Smooth muscle cell of the brain vasculature (primary cell): ENCODE measurements at regions not wholly inside any gene's neighbourhood (a gene's known extent, or its start where the extent isn't known, plus 50 kb on each side); places are given as distances from the start of the nearest gene placed in this dataset.
"Not testable (repeated sequence)": the region's sequence is repeated elsewhere in the genome, so short reads cannot be mapped to it uniquely, and the experiment has no call there.

Experiments
- DNase-seq: peaks from one replicate; pipeline ENCODE4 v3.0.0-alpha.2; 2012; ENCODE audit warnings: low read depth, low spot score

- no peak for DNase-seq
Observed at GRCh38 chr16:48057048-48057447, 98.7 kb downstream of the ABCC12 start.

- peak; percentile 29 for DNase-seq
Observed at GRCh38 chr16:48054881-48055601, 100.8 kb downstream of the ABCC12 start.

DNA sequence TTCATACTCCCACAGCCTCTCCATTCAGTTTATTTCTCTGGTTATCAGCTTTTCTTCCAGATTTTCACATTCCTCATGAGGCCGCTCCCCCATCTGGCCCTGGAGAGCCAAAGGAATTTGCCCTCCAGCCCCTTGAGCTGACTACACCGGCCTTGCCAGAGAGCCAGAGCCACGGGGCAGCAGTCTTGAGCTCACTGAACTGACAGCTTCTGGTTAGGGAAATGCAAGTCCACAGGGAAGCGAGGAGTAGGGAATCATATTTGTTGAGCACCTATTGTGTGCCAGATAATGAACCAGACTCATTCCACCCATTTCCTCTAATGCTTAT, 102.4 kb downstream of the ABCC12 start:
- peak; percentile 26 for DNase-seq

DNA sequence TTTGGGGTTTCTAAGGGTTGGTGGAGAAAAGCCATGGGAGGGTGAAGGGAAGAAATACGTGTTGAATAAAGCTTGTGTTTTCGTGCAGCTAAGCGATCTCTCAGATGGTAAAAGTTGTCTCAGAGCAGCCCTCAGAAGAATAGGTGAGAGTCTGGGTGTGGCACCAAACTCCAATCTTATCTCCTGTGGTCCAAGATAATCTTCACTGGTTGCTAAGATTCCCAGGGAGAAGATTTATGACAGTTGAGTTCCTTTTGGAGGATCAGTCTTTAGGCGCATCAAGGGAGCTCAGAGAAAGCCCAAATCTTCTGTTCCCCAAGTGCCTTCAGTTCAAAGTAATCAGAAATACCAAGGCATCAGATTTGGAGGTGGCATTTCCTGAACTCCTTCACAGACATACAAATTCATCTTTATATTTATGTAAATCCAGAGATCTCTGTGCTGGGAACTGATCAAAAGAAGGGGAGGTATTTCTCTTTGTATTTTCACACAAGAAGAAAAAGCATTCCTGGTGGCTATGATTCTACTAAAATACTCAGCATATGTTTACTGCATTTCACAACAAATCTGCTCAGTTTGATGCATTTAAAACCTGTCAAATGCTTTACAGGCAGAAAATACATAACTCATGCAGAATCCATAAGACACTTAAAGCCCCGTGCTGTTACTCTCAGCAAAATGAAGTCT, 102.9 kb downstream of the ABCC12 start:
- DNase-seq = no peak

DNA sequence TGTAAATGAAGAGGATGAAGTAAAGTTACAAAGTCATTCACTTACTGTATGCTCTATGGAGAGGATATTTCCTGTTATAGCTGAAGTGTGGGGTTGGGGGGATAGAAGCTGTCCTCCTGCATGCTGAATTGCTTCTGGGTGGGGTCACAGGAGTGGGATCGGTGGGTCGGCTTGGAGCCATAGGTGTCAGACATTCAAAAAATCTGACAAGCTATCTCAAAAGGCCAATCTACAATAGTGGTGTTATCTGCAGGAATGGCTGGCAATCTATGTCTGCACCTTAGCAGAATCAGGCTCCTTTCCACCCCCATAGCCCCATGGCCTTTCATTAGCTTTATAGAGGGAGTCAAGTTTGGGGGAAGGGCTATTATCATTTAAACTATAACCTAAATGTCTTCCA, 104.9 kb downstream of the ABCC12 start:
- no peak for DNase-seq

DNA sequence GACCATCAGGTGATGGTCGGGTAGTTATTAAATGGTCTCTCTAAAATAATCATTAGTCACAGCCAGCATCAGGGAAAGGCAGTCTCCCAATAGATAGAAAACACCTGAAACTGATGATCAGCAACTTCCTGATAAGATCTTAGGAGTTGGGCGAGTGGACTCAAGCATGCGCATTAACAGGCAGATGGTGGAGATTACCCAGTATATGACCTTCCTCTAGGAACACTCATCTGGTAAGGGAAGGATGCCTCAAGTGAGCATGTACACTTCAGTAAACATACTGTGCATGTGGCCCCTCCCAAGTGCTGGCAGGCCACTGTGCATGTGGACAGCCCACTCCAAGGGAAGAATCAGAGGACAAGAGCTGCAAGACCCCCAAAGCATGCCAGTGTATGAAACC, 105.9 kb downstream of the ABCC12 start:
- DNase-seq = no peak

DNA sequence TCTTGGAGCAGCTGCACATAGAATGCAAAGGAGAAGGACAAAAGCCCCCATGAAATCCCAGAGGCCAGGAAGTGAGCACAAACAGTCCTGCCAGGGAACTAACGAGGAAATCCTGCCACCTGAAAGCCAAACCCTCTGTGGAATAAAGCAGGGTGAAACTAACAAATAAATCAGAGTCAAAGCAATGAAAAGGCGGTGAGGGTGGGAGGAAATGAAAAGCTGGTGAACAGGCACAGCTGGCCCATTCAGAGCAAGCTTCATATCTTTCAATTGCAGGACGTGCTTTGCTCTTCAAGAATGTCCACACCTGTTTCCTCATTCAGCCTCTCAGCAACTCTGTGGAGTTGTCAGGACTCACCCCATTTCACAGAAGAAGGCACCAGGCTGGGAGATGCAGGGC, 108.1 kb downstream of the ABCC12 start:
- no peak for DNase-seq

GRCh38 chr16:48047241-48047640, 108.6 kb downstream of the ABCC12 start:
- no peak for DNase-seq

DNA sequence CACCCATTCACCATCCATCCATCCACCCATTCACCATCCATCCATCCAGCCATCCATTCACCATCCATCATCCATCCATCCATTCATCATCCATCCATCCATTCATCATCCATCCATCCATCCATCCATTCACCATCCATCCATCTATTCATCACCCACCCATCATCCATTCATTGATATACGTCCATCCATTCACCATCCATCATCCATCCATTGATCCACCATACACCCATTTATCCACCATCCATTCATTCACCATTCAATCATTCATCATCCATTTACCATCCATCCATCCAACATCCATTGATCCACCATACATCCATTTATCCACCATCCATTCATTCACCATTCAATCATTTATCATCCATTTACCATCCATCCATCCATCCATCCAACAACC, 111.7 kb downstream of the ABCC12 start:
- DNase-seq = no peak

DNA sequence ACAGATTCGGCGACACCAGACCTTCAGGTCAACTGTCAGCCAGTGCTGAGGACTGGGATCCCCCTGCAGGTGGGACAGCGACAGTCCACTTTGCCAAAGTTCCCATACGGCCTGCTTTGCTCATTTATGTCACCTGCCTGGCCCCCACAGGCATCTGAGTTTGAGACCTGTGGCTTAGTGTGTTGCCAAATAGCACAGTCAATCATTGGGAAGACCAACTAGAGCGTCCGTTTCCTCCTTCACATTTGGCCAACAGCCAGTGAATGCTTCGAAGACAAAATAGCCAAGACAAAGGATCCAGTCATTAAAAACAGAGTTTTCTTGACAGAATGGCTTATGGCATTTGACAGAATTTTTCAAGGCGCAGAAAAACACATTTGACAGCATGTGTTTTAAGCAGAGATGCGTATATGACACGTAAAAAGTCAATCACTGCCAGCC, 113.8 kb downstream of the ABCC12 start:
- DNase-seq = no peak

DNA sequence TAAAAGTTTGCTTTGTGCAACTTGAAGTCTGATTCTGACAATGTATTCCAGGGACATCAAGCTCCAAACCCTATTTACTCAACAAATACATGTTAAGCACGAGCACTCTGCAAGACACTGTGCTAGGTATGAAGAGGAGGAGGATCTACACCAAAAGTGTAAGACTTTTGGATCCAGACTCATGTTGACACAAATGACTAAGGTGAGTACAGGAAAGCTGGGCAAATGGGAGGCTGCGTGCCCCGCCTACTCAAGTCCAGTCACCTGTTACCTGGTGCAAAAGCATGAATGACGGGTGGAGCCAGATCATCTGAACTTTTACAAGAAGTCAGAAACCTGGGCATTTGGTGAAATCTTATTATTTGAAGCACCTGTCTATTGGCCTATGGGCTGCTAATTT, 120.7 kb downstream of the ABCC12 start:
- DNase-seq = no peak

GRCh38 chr16:48030926-48031325, 124.9 kb downstream of the ABCC12 start:
- no peak for DNase-seq

DNA sequence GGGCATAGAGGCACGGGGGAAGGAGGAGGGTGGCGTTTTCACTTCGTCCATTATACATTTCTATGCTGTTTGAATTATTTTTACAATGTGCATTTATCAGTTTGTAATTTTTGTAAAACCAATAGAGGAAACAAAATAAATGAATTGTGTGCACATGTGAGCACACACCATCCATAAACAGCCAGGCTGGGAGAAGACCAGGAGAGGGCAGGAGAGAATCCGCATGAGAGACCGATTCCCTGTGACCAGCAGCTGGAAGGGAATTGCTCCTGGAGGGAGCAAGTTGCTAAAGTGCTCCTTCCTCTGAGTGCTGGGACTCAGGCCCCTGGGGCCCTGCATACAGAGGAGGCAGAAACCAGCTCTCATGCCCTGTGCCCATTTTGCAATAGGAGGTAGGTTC, 126.0 kb downstream of the ABCC12 start:
- DNase-seq = no peak

- DNase-seq = no peak
Observed at GRCh38 chr16:48025359-48025758, 130.4 kb downstream of the ABCC12 start.

GRCh38 chr16:48024042-48024441, 131.8 kb downstream of the ABCC12 start:
- no peak for DNase-seq

- no peak for DNase-seq
Observed at GRCh38 chr16:48022496-48022895, 133.3 kb downstream of the ABCC12 start.

DNA sequence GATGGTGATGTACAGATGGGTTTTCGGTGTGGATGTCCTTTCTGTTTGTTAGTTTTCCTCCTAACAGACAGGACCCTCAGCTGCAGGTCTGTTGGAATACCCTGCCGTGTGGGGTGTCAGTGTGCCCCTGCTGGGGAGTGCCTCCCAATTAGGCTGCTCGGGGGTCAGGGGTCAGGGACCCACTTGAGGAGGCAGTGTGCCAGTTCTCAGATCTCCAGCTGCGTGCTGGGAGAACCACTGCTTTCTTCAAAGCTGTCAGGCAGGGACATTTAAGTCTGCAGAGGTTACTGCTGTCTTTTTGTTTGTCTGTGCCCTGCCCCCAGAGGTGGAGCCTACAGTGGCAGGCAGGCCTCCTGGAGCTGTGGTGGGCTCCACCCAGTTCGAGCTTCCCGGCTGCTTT, 135.2 kb downstream of the ABCC12 start:
- not testable (repeated sequence) for DNase-seq

DNA sequence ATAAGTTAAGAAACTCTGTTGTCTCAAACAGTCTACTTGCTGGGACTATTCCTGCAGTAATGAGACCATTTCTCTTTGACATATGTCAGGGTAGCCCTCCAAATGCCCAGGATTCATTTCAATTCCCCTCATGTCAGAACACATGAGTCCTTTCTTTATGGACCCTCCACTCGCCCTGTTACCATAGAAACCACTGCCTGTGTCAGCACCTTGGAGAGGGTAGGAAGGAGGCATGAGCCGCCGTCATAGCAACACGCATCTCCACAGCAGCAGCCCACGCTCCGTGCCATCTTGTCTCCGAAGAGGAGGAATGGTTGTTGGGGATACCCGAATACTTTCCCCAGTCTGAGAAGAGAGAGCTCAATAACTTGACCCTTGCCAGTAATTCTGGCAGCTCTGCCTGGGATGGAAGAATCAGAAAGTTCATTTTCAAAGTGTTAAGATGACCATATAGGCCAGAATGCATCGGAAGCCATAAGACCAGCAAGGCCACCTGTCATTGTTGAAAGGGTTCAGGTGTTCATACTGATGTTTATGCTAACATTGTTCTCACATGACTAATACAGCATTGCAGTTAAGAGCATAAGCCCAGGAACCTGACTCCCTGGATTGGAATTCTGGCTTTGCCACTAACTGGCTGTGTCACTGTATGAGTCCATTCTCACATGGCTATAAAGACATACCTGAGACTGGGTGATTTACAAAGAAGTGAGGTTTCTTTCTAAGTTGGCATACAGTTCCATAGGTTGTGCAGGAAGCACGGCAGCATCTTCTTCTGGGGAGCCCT, 141.3 kb downstream of the ABCC12 start:
- DNase-seq = no peak

GRCh38 chr16:48013491-48013901, 142.3 kb downstream of the ABCC12 start:
- DNase-seq = no peak

DNA sequence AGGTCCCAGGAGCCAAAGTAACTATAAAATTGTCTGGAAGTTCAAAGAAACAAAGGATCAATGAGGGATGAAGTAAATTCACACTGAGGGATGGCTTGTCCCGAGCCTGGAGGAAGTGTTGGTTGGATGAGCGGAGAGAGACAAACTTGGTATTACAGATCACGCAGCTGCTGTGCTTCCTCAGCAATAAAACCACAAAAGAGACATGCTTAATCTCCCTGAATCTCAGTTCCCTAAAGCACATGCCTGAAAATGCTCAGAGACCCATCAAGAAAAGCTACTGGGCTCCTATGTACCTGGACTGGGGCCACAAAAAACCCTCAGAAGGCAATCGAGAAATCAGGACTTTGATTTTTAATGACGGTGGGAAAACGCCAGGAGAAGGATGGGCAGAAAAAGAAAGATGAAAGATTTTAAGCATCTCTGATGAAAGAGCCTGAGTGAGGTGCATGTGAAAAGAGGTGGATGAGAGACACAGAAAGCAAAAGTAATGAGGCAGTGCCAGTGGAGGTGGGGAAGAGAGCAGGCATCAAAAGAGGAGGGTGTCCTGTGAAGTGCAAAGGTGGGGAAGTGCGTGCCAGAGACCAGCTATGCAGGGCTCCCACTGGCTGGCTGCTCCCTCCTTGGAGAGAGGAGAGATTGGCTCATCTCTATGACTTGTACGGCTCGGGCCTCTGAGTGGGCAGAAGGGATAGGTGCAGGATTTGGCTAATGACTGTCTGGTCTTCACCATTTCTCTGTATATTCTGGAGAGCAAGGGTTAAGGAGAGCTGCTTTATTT, 143.7 kb downstream of the ABCC12 start:
- no peak for DNase-seq

- DNase-seq = no peak
Observed at GRCh38 chr16:48011466-48011865, 144.3 kb downstream of the ABCC12 start.

DNA sequence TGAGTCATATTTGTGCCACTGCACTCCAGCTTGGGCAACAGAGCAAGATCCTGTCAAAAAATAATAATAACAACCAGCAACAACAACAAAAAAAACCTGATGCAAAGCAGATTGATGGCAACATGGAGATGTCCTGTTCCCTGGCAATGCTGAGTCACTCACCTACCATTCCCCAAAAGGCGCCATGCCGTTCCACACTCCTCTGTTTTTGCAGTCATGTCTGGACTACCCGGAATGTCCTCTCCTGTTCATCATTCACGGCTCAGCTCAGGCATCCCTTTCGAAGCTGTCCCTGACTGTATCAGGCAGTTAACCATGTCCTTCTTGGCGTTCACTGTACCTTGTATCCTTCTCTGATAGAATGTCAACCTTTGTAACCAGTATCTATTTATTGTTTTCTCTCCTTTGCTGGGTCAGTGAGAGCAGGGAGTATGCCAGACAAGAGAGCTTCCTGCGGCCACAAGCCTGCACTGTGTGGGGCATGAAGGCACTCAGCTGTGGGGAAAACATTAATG, 147.7 kb downstream of the ABCC12 start:
- DNase-seq = no peak
